Sigmoid colon (tissue), 4 donors: ENCODE measurements at regions not wholly inside any gene's neighbourhood (a gene's known extent, or its start where the extent isn't known, plus 50 kb on each side); places are given as distances from the start of the nearest gene placed in this dataset.

Experiments
- CTCF ChIP-seq, 4 experiments: fragments of 450-650 bp in 3 of 4; fragments of 200-600 bp in 1 of 4; IDR thresholded peaks; one replicate each; pipeline ENCODE4 v1.5.1; 2016 to 2019; ENCODE audit warnings: antibody characterized with exemption in 4 of 4, mild to moderate bottlenecking in 3 of 4, moderate library complexity in 2 of 4
- EP300 ChIP-seq, 4 donors: sonication (generic); formaldehyde crosslinking; IDR thresholded peaks; one replicate each; pipeline ENCODE4 v1.6.1; 2017; ENCODE audit warnings: antibody characterized with exemption in 4 of 4
- POLR2A ChIP-seq, 2 donors: fragments of 450-650 bp; IDR thresholded peaks; one replicate each; pipeline ENCODE4 v1.6.1; 2016; ENCODE audit warnings: antibody characterized with exemption in 2 of 2, mild to moderate bottlenecking in 2 of 2, moderate library complexity in 2 of 2
- POLR2AphosphoS5 ChIP-seq, 4 donors: sonication (generic); formaldehyde crosslinking; IDR thresholded peaks; one replicate each; pipeline ENCODE4 v1.6.1; 2017; ENCODE audit warnings: antibody characterized with exemption in 4 of 4

- TF ChIP-seq CTCF (IDR thresholded peaks at IDR 0.05) (no peak), POLR2AphosphoS5 (IDR thresholded peaks at IDR 0.05) (no peak), POLR2A (IDR thresholded peaks at IDR 0.05) (no peak), EP300 (IDR thresholded peaks at IDR 0.05) (no peak)
Measured at GRCh38 chr5:34550964-34551363, 105.2 kb upstream of the RAI14 start.
